ENCODE measurements at regions not wholly inside any gene's neighbourhood (a gene's known extent, or its start where the extent isn't known, plus 50 kb on each side); places are given as distances from the start of the nearest gene placed in this dataset.

GRCh38 chr16:27123795-27124409, 57.2 kb downstream of the C16orf82 start:
- DNase-seq = no peak

- no peak for DNase-seq
These were observed 60.6 kb downstream of the C16orf82 start for GRCh38 chr16:27127308-27127707.

GRCh38 chr16:27129401-27129800, 62.7 kb downstream of the C16orf82 start:
- peak; percentile 40 for DNase-seq

- DNase-seq = no peak
These were observed 65.1 kb upstream of the KDM8 start for GRCh38 chr16:27138257-27138656.

- DNase-seq = no peak
These were observed 57.7 kb upstream of the KDM8 start for GRCh38 chr16:27145630-27146029.

GRCh38 chr16:27149986-27150385, 53.3 kb upstream of the KDM8 start:
- DNase-seq = no peak

GRCh38 chr16:27152121-27152520, 51.2 kb upstream of the KDM8 start:
- no peak for DNase-seq

GRCh38 chr16:27152801-27153200, 50.5 kb upstream of the KDM8 start:
- DNase-seq = peak; percentile 47
